Stimulated activated naive CD8-positive, alpha-beta T cell treated with anti-CD3 and anti-CD28 coated beads, Interleukin-15, Interleukin-2, amounts not matched to agents 100 U/mL and 50 U/mL, for 24 hours (primary cell): ENCODE measurements at regions not wholly inside any gene's neighbourhood (a gene's known extent, or its start where the extent isn't known, plus 50 kb on each side); places are given as distances from the start of the nearest gene placed in this dataset.
"Not testable (repeated sequence)": the region's sequence is repeated elsewhere in the genome, so short reads cannot be mapped to it uniquely, and the experiment has no call there.

Source experiments
- ATAC-seq: fragments of 150-1000 bp; cut with Tn5 transposase; one replicate; pipeline ENCODE4 v1.10.0; 2021
- DNase-seq: peaks from one replicate; pipeline ENCODE4 v3.0.0; 2021

GRCh38 chr6:94698773-94699172 is 878.6 kb upstream of the MANEA start:
- DNase-seq, result no peak
- ATAC-seq, result no peak

GRCh38 chr6:94687255-94687654 is 890.1 kb upstream of the MANEA start:
- DNase-seq, ATAC-seq: not testable (repeated sequence)

GRCh38 chr6:94683409-94683808 is 893.9 kb upstream of the MANEA start:
- DNase-seq (no peak), ATAC-seq (no peak)

DNA sequence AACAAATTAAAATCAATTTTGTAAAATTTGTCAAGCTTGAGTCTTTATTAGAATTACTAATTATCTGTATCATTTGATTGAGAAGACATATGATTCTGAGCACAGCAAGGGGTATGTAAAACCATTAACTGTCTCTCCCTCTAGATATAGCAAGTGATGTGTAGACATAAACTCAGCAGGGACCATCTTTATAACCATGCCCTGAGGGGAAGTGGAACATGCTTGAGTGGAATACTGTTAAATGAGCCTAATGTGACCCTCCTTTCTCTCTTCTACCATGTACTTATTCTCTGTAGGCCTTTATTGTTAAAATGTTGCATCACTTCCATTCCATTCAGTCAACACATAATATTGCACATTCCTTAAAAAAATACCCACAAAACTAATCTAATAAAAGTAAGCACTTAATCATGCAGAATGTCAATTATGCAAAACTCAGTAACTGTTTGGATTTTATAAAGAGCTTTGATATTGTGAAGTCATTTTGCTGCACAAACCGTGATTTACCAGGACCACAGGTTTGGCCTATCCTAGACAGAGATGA is 896.6 kb upstream of the MANEA start:
- no peak for ATAC-seq
- no peak for DNase-seq

DNA sequence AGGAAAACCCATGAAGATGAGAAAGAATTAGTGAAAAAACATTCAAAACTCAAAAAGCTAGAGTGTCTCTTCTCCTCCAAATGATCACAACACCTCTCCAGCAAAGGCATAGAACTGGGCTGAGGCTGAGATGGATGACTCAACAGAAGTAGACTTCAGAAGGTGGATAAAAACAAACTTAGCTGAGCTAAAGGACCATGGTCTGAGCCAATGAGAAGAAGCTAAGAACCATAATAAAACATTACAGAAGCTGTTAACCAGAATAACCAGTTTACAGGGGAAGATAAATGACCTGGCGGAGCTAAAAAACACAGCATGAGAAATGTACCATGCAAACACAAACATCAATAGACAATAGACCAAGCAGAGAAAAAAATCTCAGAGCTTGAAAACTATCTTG is 904.1 kb upstream of the MANEA start:
- DNase-seq, result no peak
- ATAC-seq, result no peak

- DNase-seq, result no peak
- no peak for ATAC-seq
Measured at GRCh38 chr6:94670017-94670416, 907.3 kb upstream of the MANEA start.

DNA sequence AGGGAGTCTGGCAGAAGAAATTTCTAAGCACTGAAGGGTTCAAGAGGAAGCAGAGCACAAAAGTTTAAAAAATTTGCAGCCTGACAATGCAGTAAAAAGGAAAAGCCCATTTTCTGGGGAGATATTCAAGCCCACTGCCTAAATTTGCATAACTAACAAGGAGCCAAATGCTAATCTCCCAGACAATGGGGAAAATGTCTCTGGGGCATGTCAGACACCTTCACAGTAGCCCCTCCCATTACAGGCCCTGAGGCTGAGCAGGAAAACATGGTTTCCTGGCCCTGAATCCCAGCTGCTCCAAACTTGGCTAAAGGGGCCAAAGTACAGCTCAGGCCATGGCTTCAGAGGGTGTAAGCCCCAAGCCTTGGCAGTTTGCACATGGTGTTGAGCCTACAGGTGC is 908.5 kb upstream of the MANEA start:
- DNase-seq (no peak), ATAC-seq (no peak)

DNA sequence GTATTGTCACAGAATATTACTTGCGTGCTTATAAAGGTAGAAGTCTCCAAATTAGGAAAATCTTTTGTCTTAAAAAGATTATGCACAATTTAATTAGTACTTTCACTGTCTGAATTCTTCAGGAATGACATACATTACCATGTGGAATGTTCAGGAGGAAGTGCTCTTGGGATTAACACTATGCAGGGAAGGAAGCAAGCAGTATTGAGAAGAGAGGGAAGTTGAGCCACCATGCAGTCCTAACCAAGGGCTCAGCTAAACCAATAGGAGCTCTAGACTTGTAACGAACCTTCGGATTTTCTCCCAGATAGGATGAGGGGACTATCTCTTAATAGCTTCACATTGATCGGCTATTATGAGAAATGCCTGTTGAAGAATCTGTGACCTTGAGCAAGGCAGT is 918.4 kb upstream of the MANEA start:
- ATAC-seq, result no peak
- DNase-seq, result no peak

GRCh38 chr6:94651239-94651638 is 926.1 kb upstream of the MANEA start:
- DNase-seq (no peak), ATAC-seq (no peak)

- DNase-seq, result no peak
- ATAC-seq, result no peak
Measured at GRCh38 chr6:94645191-94645590, 932.1 kb upstream of the MANEA start.

- no peak for DNase-seq
- ATAC-seq, result no peak
Measured at GRCh38 chr6:94639564-94639963, 937.8 kb upstream of the MANEA start.

GRCh38 chr6:94636780-94637385 is 940.5 kb upstream of the MANEA start:
- ATAC-seq, result no peak
- no peak for DNase-seq

GRCh38 chr6:94623586-94623985 is 953.7 kb upstream of the MANEA start:
- ATAC-seq (no peak), DNase-seq (no peak)

DNA sequence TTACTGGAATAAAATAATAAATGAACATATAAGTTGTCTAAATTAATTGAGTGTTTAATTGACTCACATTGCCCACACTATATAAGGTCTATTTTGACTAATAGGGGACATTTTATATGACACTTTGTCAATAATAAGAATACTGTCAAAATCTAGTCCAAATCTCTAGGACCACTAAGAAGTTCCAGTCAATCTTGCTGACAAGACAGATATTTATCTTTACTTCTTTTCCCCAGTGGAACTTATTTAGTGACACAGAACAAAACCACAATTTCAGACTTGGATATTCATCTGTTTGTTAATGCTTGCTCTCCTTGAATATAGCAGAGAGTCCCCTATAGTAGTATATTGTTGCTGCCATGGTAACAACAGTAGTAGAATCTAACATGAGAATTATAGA is 954.6 kb upstream of the MANEA start:
- DNase-seq (no peak), ATAC-seq (no peak)

DNA sequence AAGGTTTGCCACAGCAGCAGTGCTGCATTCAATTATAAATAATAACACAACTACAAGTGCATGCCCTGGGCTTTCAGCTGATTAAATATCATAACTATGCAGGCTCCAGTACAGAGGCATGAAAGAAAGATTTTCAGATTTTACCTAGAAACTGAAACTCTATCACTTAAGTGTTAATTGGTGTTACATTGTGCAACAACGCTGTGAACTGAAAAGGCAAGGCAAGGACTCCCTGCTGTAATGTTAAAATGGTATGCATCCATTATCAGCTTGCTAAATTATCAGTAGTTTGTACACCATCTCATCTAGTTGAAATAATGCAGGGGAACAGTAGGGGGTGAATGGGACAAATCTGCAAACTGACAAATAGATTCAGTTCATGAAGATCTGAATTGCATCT is 976.7 kb upstream of the MANEA start:
- no peak for ATAC-seq
- no peak for DNase-seq

DNA sequence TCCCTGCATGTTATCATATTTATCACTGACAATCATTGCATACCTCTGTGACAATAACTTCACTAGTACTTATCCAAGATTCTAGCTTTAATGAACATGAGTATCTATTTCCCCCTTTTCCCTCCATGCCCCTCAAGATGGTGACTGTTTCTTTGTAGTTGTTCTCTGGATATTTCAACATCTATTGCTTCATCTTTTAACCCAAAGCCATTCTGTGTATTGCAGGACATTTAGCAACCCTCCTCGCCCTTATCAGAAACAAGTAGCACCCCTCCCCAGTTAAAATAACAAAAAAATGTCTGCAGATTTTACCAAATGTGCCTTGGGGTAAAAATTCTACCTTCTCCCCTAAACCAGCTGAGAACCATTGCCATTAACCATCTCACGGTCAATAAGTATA is 979.8 kb upstream of the MANEA start:
- no peak for DNase-seq
- no peak for ATAC-seq

DNA sequence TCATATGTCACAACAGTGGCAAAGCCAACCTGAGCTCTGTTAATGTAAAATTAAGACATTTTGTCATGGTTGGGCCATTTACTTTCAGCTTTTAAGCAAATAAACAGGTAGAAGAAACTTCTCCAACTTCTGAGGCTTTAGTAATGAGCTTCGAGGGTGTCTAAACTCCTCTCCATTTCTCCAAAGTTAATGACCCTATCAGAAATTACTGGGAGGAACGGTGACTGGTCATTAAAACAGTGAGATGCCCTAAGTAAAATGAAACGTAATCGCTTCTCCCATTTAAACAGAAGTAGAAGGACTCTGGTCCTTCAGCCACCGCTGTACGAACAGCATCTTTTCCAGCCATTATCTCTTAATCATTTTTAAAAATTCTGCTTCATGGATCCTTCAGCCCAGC is 986.9 kb upstream of the MANEA start:
- ATAC-seq (no peak), DNase-seq (no peak)

DNA sequence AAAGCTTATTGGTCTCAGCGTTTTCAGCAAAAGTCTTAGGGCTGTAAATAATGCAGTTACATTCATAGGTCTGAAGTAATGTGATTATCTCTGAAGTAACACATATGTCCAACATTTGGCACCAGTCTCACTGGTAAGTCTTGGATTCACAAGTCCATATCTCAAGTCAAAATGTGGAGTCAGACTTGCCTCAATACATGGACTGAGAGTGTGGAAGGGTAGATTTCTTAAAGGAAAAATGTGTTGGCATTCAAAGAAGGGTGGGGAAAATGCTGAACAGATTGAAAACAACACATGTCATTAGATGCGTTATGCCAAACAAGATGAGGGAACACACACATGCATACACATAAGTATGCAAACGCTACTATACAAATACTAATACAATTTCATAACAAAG is 989.0 kb upstream of the MANEA start:
- no peak for ATAC-seq
- DNase-seq, result no peak

GRCh38 chr6:94584211-94584610 is 993.1 kb upstream of the MANEA start:
- ATAC-seq, result no peak
- DNase-seq, result no peak

DNA sequence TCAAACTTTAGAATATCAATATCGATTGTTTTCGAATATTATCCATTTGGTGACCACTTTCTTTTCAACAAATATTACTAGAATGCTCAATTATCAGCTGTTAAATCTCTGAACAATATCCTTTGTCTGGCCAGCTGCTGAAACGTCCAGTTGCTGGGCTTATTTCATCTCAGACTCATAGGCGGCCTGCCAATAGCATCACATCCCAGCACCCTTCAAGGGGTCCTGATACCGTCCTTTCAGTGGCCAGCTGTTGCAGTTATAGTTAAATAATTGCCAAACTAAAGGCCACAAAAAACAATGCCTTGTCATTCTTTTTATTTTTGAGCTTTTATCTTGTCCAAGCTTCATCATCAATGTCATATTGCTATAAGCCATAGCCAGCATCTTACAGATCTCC is 1006.8 kb upstream of the MANEA start:
- ATAC-seq (no peak), DNase-seq (no peak)

DNA sequence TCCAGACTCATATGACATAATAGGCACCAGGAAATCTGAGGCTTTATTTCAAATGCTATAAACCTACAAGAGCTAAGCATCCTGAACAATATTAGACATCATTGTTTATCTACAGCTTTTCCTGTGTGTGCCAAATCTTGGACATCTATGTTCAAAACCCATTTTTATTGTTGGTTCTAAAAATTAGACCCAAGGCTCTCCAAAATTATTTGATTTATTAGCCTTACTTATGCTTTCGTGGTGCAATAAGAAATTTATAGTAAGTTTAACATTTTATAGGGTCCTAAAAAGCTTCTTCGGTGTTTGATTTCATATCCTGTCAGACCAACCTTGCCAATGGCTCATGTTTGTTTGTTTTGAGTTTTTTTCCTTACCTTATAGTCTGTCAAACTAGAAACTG is 1014.5 kb upstream of the MANEA start:
- no peak for ATAC-seq
- DNase-seq, result no peak

GRCh38 chr6:94559829-94560537 is 1017.4 kb upstream of the MANEA start:
- ATAC-seq, result no peak
- no peak for DNase-seq

GRCh38 chr6:94557207-94557606 is 1020.1 kb upstream of the MANEA start:
- DNase-seq, ATAC-seq: not testable (repeated sequence)

GRCh38 chr6:94548201-94548600 is 1029.1 kb upstream of the MANEA start:
- no peak for ATAC-seq
- DNase-seq, result no peak
